GM19372 (cell line): ENCODE measurements at regions not wholly inside any gene's neighbourhood (a gene's known extent, or its start where the extent isn't known, plus 50 kb on each side); places are given as distances from the start of the nearest gene placed in this dataset.
A peak's percentile ranks its signal among the peaks of the same experiment; 100 is the strongest.
"Not testable (repeated sequence)": the region's sequence is repeated elsewhere in the genome, so short reads cannot be mapped to it uniquely, and the experiment has no call there.

Experiments
- ATAC-seq: cut with Tn5 transposase; IDR thresholded peaks from one replicate; pipeline ENCODE4 v1.9.1; 2021; ENCODE audit warnings: mild to moderate bottlenecking, low read depth, moderate library complexity; ENCODE audit not compliant: unreplicated experiment

DNA sequence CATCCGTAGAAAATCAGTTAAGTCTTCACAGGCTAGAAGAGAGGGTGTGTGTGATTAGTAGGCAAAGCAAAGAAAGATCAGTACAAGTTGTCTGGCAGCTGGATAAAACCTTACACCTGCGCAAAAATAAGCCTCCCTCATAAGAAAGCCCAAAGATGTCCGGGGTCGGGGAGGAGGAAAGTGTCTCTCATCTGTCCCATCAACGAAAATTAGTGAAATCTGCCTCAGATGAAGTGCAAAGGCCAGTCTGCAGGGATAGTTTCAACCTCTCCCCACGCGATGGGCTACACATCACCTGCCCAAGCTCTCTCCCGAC is 333.9 kb downstream of the SRGAP2C start:
- ATAC-seq = no peak

DNA sequence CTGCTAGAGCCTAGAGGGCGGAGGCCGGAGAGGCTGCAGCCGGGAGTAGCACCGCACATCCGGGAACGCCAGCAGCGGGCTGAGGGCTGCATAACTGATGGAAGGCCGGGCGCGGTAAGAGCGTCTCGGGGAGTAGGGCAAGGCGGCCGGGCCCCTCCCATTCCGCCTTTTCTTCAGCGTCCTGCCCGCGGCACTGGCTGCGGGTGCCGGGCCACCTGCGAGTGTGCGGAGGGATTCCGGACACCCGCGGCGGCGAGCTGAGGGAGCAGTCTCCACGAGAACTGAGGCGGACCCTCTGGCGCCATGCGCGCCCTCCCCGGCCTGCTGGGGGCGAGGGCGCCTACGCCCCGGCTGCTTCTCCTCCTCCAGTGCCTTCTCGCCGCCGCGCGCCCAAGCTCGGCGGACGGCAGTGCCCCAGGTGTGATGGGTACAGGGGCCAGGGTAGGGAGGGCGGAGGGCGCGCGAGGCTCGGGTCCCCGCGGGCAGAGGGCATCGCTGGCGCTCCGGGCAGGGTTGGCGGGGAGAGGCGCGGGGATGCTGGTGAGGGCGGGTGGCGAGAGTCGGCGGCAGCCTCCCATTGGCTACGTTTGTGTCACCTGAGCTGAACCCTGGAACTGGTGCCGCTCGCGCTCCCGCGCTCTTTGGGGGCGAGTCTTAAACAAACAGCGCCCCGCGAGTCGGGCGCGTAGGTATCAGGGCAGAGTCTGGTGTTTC is 334.4 kb downstream of the SRGAP2C start:
- peak; percentile 47 for ATAC-seq

DNA sequence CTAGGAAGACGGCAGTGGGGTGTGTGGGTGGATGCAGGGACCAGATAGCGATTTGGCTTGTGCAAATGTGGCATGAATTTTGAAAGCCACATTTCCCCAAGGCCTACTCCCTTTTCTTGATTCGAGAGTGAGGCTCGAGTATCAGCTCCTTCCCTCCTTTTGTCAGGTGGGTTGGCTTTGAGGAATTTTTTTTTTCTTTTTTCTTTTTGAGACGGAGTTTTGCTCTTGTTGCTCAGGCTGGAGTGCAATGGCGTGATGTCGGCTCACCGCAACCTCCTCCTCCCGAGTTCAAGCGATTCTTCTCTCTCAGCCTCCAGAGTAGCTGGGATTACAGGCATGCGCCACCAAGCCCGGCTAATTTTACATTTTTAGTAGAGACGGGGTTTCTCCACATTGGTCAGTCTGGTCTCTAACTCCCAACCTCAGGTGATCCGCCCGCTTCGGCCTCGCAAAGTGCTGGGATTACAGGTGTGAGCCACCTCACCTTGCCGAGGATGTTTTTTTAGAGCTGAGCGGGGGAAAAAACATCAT is 335.0 kb downstream of the SRGAP2C start:
- ATAC-seq = not testable (repeated sequence)

DNA sequence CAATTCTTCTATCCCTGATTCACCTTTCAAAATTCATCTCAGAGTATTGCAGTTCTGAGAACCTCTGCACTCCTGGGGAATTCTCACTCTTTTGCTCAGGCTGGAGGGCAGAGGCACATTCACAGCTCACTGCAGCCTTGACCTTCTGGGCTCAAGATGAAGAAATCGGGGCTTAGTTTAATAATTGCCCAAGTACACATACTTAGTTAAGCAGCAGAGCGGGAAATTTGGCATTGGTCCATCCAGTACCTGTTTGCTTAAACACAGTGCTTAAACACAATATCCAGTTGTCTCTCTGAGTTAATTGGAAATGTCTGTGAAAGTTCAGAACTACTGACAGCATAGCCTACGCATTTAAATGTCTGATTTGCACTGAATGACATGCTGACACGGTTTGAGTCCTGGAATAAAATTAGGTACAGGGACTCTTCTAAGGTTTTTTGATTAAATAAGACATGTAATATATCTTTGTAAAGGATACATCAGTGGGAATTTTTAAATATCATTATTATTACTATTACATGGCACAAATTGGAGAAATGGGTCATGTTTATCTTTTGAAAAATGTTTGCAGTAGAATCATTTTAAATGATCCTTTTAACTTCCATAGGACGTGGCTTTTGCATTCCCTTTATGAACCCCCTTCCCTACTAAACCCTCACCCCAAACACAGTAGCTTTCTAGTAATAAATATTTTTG is 337.4 kb downstream of the SRGAP2C start:
- no peak for ATAC-seq

DNA sequence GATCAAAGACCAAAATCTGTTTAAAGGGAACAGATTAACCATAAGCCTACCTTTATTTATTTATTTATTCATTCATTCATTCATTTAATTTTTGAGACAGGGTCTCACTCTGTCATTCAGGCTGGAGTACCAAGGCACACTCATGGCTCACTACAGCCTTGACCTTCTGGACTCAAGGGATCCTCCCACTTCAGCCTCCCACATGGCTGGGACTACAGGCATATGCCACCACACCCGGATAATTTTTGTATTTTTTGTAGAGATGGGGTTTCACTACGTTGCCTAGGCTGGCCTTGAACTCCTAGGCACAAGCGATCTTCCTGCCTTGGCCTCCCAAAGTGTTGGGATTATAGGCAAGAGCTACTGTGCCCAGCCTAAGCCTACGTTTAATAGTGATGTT is 338.3 kb downstream of the SRGAP2C start:
- ATAC-seq = not testable (repeated sequence)

DNA sequence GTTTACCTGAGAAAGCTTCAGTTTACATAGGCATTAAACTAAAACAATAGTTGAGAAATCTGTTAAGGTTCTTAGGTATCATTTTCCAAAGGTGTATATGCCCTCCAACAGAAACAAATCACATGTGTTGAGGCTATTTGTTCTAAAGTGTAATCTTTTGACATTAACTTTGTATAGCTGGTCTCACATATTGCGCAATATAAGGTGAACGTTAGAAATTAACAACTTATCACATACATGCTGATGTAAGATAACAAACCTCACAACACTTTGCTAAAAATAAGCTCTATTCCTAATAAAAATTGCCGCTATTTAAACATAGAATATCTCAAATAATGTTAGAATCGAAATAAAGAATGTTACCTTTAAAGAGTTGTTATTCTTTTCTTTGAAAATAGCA is 340.6 kb downstream of the SRGAP2C start:
- ATAC-seq = no peak

DNA sequence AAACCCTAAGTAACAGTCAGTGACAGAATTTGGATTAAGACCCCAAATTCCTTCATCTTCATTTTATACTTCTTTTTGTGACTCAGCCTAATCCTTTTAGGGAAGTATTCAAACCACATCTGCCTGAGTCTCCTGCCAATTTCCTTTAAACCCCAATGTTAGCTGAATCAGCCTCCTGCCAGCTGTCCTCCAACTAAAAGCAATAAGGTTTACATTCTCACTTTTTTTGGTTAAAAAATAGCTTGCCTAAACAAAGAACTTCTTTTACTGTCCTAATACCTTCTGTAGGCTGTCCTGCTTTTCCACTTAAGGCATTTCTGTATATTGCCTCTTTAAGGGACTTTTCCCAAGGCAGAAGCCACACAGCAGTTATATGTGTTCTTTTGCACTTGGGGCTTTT is 344.2 kb downstream of the SRGAP2C start:
- ATAC-seq = not testable (repeated sequence)

DNA sequence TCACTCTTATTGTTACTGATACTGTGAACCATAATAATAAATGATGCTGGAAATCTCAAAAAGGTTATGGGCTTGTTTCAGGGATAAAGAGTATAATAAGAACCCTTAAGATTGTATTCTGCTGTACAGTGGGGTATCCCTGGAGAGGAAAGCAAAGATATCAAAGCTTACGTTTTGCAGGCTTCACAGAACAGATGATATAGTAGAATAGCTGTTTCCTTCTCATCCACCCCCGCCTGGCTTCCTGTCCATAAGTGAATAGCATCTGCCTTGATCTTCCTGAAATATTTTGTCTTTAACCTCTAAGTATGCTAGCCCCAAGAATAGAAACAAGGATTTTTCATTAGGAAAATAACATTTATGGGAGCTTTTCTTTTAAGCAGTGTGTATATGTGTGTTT is 345.3 kb downstream of the SRGAP2C start:
- not testable (repeated sequence) for ATAC-seq

DNA sequence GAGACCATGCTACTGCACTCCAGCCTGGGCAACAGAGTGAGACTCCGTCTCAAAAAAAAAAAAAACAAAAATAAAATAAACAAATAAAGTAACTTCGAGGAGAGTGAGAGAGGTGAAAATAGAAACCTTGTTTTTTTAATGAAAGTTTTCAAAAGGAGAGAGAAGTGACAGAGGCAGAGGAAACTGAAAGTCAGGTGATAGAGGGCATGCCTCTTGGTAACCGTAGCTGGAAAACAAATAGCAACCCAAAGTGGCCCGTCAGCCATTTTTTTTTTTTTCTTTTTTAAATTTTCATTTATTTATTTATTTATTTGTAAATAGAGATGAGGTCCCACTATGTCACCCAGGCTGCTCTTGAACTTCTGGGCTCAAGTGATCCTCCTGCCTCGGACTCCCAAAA is 347.0 kb downstream of the SRGAP2C start:
- not testable (repeated sequence) for ATAC-seq

DNA sequence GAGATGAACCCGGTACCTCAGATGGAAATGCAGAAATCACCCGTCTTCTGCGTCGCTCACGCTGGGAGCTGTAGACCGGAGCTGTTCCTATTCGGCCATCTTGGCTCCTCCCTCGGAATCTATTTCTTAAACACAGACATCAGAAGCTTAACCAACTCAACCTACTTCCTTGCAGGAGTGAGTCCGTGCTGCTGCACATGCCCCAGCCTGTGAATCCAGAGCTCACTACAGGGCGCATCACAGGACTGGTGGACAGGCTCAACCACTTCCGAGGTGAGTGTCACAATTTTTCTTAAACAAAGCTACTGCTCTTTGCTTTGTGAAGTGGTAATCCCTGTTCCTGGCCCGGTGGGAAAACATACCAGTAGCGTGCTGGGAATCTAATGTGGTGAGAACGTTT is 353.4 kb downstream of the SRGAP2C start:
- not testable (repeated sequence) for ATAC-seq

DNA sequence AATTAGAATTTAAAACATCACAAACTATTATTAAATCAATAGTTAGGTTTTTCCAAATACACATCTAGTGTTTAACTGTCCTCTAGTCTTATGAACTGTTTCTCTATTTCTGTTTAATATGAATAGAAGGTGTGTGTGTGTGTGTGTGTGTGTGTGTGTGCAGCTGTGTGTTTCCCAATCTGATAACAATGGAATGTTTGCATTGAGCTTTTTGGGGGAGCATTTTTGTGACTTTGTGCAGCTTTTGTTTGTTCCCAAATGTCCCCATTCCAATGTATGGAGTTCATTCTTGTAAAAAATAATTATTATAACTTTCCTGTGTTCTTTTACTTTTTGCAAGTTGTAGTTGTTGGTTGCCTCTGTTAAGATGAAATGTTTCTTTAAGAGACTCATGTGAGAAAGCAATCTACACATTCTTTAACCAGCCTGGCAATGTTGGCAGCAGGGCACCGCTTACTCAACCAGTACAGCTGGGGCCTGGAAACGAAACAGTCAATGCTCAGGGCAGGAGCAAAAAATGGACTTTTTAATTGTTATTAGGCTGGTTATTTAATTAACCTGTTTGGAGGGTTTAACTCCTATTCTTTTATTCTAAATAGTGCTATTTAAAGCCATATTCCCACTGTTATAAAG is 354.3 kb downstream of the SRGAP2C start:
- no peak for ATAC-seq

DNA sequence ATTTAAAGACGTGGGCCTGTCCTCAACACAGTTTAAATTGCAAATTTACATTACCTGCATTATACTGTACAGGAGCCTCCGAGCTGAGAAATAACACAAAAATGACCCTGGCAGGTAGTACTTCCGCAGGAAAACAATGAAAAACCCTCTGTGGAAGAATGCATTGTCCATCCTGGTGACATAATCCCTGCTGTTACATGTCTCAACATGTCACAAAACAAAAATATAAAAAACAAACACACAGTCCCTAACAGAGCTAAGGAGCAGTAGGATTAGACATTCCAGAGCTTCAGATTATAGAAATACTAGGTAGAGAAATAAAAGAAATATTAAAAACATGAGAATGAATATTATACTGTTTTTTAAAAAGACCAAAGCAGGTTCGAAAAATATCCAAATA is 359.2 kb downstream of the SRGAP2C start:
- not testable (repeated sequence) for ATAC-seq

DNA sequence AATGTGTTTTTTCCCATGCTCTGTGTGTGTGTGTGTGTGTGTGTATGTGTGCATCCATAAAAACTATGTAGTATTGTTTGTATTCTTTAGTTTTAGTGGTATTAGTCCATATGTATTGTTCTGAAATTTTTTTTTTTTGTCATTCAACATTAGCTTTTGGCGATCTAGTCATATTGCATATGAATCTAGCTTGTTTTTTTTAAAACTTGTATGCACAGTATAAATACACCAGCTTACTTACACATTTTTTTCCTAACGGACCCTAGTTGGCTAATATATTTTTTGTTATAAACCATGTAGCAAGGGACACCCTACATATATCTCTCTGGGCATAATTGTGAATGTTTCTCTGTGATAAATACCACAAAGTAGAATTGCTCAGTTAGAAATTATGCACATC is 359.7 kb downstream of the SRGAP2C start:
- no peak for ATAC-seq

DNA sequence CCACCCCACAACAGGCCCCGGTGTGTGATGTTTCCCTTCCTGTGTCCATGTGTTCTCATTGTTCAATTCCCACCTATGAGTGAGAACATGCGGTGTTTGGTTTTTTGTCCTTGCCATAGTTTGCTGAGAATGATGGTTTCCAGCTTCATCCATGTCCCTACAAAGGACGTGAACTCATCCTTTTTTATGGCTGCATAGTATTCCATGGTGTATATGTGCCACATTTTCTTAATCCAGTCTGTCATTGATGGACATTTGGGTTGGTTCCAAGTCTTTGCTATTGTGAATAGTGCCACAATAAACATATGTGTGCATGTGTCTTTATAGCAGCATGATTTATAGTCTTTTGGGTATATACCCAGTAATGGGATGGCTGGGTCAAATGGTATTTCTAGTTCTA is 361.1 kb downstream of the SRGAP2C start:
- ATAC-seq = not testable (repeated sequence)

DNA sequence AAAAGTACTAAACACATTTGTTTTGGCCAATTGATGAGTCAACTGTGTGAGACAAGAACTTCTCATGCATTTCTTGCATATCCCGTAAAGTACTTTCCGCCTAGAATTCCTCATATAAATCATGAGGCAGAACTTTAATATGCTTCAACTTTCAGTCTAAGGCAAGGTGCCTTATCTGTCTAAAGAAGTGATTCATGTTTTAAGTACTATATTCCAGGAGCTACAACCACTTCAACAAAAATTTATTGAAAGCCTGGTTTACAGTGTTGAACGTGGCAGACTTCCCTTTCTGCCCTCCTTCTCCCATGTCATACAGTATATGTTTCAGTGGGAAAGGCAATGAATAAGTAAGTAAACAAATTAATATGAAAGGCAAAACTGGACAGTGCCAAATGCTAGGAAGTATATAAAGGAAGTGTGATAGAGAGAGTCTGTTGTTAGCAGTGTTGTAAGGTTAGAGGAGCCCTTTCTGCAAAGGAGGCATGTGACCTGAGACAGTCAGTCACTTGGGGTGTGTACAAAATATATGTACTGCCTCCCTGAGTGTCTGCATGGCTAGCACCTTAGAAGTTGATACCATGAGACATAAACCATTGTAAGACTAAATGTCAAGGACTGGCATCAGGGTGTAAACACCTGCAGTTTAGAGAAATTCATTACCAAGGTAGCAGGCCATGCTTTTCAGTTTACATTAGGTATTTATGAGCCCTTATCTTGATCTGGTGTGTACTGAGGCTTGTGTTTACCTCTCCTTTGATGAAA is 362.2 kb downstream of the SRGAP2C start:
- no peak for ATAC-seq

DNA sequence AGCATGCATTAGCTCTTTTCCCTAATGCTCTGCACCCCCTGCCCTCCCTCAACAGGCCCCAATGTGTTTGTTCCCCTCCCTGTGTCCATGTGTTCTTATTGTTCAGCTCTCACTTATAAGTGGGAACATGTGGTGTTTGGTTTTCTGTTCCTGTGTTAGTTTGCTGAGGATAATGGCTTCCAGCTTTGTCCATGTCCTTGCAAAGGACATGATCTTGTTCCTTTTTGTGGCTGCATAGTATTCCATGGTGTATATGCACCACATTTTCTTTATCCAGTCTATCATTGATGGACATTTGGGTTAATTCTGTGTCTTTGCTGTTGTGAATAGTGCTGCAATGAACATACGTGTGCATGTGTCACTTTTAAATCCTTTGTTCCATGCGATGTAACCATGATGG is 363.0 kb downstream of the SRGAP2C start:
- not testable (repeated sequence) for ATAC-seq

DNA sequence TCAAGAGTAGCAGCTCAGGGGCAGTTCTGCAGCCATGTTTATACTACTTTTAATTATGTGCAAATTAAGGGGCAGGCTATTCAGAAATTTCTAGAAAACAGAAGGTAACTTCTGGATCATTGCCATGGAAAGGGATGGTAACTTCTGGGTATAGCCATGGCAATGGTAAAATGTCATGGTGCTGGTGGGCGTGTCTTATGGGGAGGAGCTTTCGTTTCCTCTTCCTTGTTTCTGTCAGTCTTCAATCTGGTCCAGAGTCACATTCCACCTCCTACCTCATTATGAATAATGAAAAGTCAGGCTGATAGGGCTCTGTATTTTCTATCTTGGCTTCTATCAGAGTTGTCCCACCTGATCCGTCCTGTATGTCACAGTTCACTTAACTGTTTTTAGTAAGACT is 366.0 kb downstream of the SRGAP2C start:
- not testable (repeated sequence) for ATAC-seq

DNA sequence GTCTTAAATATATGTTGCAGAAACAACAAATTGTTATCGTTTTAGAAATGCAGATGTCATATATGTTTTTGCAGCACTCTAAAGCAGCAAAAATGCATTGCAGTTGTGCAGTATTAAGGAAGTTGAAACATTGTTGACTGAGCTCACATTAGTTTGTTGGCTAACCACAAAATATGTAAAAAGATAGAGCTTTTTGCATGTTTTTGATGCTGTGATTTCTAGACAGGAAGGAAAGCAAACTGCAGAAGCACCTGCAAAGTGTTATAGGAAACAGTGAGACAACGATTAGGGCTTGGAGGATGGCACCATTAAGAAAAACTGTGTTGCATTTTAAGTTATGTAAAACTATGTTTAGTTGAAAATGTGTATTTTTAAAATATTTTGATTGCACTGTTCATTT is 366.7 kb downstream of the SRGAP2C start:
- ATAC-seq = not testable (repeated sequence)

DNA sequence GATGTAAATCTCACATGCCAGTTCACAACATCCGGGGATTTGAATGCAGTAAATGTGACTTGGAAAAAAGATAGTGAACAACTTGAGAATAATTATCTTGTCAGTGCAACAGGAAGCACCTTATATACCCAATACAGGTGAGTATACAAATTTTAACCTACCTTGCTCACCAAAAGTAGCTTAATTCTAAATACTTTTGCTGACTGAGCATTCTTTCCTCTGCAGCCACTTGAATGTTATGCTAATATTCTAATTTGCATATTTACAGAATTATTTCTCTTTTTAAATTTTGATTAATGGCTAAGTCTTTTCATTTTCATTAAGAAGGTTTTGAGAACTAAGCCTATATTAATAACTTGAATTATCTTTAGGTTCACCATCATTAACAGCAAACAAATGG is 371.8 kb downstream of the SRGAP2C start:
- ATAC-seq = not testable (repeated sequence)

DNA sequence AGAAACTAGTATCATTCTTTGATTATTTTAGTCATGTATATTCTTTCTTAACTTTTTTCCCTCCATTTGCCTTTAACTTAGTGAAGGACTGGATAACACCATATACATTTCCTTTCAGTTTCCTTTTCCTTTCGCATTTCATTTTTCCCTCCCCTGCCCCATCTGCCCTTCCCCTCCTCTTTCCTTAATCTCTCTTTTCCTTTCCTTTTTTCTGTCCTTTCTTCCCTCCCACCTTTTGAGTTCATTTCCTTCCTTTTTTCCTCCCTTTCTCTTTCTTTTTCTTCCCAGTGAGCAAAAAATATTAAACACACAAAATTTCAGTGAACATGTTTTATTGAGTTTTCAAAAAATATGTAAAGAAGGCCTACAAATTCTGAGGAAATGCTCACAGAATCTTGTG is 373.3 kb downstream of the SRGAP2C start:
- ATAC-seq = not testable (repeated sequence)

DNA sequence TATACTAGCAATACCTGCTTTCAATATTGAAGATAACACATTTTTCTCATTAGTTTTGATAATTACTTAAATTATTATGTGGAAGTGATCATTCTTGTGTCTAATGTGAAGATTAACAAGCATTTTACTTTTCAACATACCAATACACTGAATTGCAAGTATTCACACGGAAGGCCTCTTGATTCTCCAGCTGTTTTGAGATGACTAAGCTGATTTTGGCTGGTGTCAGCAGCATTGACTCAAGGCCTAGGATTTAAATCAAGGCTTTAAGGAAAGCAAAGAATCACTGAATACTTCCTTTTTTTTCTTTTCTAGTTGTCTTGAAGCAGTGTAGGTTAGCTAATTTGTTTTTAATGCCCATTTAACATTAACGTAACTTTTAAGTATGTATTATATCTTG is 373.7 kb downstream of the SRGAP2C start:
- no peak for ATAC-seq
